GM12892 (cell line): ENCODE measurements at regions not wholly inside any gene's neighbourhood (a gene's known extent, or its start where the extent isn't known, plus 50 kb on each side); places are given as distances from the start of the nearest gene placed in this dataset.
"Not testable (repeated sequence)": the region's sequence is repeated elsewhere in the genome, so short reads cannot be mapped to it uniquely, and the experiment has no call there.

Source experiments
- POLR2A ChIP-seq: IDR thresholded peaks from 2 replicates; pipeline ENCODE4 v1.6.1; 2011; ENCODE audit warnings: low read depth, low read length, control low read depth
- POLR2AphosphoS5 ChIP-seq: IDR thresholded peaks from 2 replicates; pipeline ENCODE4 v1.6.1; 2011; ENCODE audit warnings: low read depth, low read length, control low read depth
- TAF1 ChIP-seq: IDR thresholded peaks from 2 replicates; pipeline ENCODE4 v1.6.1; 2011; ENCODE audit warnings: low read depth, mild to moderate bottlenecking, control low read depth, low read length, borderline replicate concordance

GRCh38 chr20:25777241-25777640, 80.6 kb upstream of the ZNF337 start:
- not testable (repeated sequence) for TF ChIP-seq POLR2A, POLR2AphosphoS5, TAF1
